ENCODE measurements at regions not wholly inside any gene's neighbourhood (a gene's known extent, or its start where the extent isn't known, plus 50 kb on each side); places are given as distances from the start of the nearest gene placed in this dataset.

- DNase-seq (no peak), ATAC-seq (peak in 1 of 2 donors; percentile 70)
- intact Hi-C loops (cut with DNase I) = no loop called here
Measured at GRCh38 chr1:119565131-119565772, 58.2 kb downstream of the HSD3B1 start.

- no peak for ATAC-seq
- DNase-seq = no peak
- intact Hi-C loops (cut with DNase I) = no loop called here
Measured at GRCh38 chr1:119569095-119569494, 62.1 kb downstream of the HSD3B1 start.
